Gastroesophageal sphincter (tissue), 4 donors: ENCODE measurements at regions not wholly inside any gene's neighbourhood (a gene's known extent, or its start where the extent isn't known, plus 50 kb on each side); places are given as distances from the start of the nearest gene placed in this dataset.
A peak's percentile ranks its signal among the peaks of the same experiment; 100 is the strongest.

Experiments used
- ATAC-seq: fragments of 150-250 bp; one replicate; pipeline ENCODE4 v1.9.1; 2016; ENCODE audit warnings: mild to moderate bottlenecking, moderate library complexity
- H3K27ac ChIP-seq, 4 donors: fragments of 200-600 bp; sonication (generic) in 3 of 4; 1 replicate in 3 of 4; 2 replicates in 1 of 4; pipeline ENCODE4 v1.5.1; 2016 to 2019
- H3K27me3 ChIP-seq: fragments of 200-600 bp; sonication (generic); one replicate; pipeline ENCODE4 v1.5.1; 2019
- H3K36me3 ChIP-seq, 2 donors: fragments of 200-600 bp; sonication (generic); one replicate each; pipeline ENCODE4 v1.5.1; 2019; ENCODE audit warnings: control low read depth in 1 of 2
- H3K4me1 ChIP-seq, 3 donors: fragments of 200-600 bp; sonication (generic); 1 replicate in 2 of 3; 2 replicates in 1 of 3; pipeline ENCODE4 v1.5.1; 2016 to 2019; ENCODE audit warnings: control low read depth in 2 of 3
- H3K4me3 ChIP-seq, 2 donors: fragments of 200-600 bp; sonication (generic); one replicate each; pipeline ENCODE4 v1.5.1; 2019; ENCODE audit warnings: mild to moderate bottlenecking in 1 of 2, moderate library complexity in 1 of 2
- H3K9me3 ChIP-seq, 3 donors: fragments of 200-600 bp; sonication (generic); one replicate each; pipeline ENCODE4 v1.5.1; 2017 to 2019; ENCODE audit warnings: control low read depth in 2 of 3
- CTCF ChIP-seq, 4 experiments: fragments of 200-600 bp in 2 of 4; fragments of 450-650 bp in 2 of 4; sonication (generic) in 1 of 4; IDR thresholded peaks; one replicate each; pipeline ENCODE4 v1.5.1; 2017 to 2019; ENCODE audit warnings: antibody characterized with exemption in 4 of 4, mild to moderate bottlenecking in 2 of 4, moderate library complexity in 2 of 4
- EP300 ChIP-seq: sonication (generic); formaldehyde crosslinking; IDR thresholded peaks from one replicate; pipeline ENCODE4 v1.6.1; 2017; ENCODE audit warnings: antibody characterized with exemption, mild to moderate bottlenecking
- POLR2A ChIP-seq, 2 donors: fragments of 450-650 bp; IDR thresholded peaks; one replicate each; pipeline ENCODE4 v1.6.1; 2017; ENCODE audit warnings: antibody characterized with exemption in 2 of 2, mild to moderate bottlenecking in 2 of 2, moderate library complexity in 1 of 2
- POLR2AphosphoS5 ChIP-seq: sonication (generic); formaldehyde crosslinking; IDR thresholded peaks from one replicate; pipeline ENCODE4 v1.6.1; 2017; ENCODE audit warnings: antibody characterized with exemption
- WGBS, 2 donors: methylation state at CpG; one replicate each; pipeline ENCODE4 v1.1.5; 2018; ENCODE audit warnings: low coverage in 1 of 2; 5-methylcytosine and 5-hydroxymethylcytosine counted together

- TF ChIP-seq POLR2A (IDR thresholded peaks at IDR 0.05), result no peak
- no peak for TF ChIP-seq CTCF (IDR thresholded peaks at IDR 0.05)
- TF ChIP-seq POLR2AphosphoS5, result no peak
- TF ChIP-seq EP300, result no peak
- Histone ChIP-seq H3K36me3 (no peaks in the 10 kb centered on the region), H3K9me3 (no peaks in the 10 kb centered on the region), H3K4me1 (peaks cover 0 to 58% (median 14%) of the 10 kb centered on the region in 3 donors), H3K27me3 (no peaks in the 10 kb centered on the region), H3K27ac (peak overlapping the region in 3 of 4 donors; percentile 54 to 72 (median 57)), H3K4me3 (no peak overlapping the region)
- ATAC-seq, result no peak
- WGBS, 2 donors, result no CpG with 5 or more reads among the region's 18 CpGs
Observed at GRCh38 chr20:23161244-23161891, 75.2 kb upstream of the CD93 start.

- Histone ChIP-seq H3K9me3 (no peaks in the 10 kb centered on the region), H3K4me3 (no peak overlapping the region), H3K27me3 (no peaks in the 10 kb centered on the region), H3K4me1 (peaks cover 0 to 58% (median 14%) of the 10 kb centered on the region in 3 donors), H3K27ac (peak overlapping the region in 3 of 4 donors; percentile 54 to 72 (median 57)), H3K36me3 (no peaks in the 10 kb centered on the region)
- TF ChIP-seq POLR2A (IDR thresholded peaks at IDR 0.05) (no peak), POLR2AphosphoS5 (no peak), EP300 (no peak), CTCF (IDR thresholded peaks at IDR 0.05) (no peak)
- WGBS, 2 donors, result 0 to 32% methylated on average over 1 to 2 of the region's 6 CpGs
- no peak for ATAC-seq
Observed at GRCh38 chr20:23160536-23161243, 74.6 kb upstream of the CD93 start.

GRCh38 chr20:23159947-23160318, 73.8 kb upstream of the CD93 start:
- H3K27me3 ChIP-seq, result no peaks in the 10 kb centered on the region
- no peak for TF ChIP-seq POLR2A (IDR thresholded peaks at IDR 0.05)
- no peaks in the 10 kb centered on the region for H3K9me3 ChIP-seq
- WGBS, 2 donors, result 43 to 52% methylated on average over 4 of the region's 4 CpGs
- peaks cover 0 to 62% (median 14%) of the 10 kb centered on the region in 3 donors for H3K4me1 ChIP-seq
- no peak overlapping the region for H3K4me3 ChIP-seq
- H3K36me3 ChIP-seq, result no peaks in the 10 kb centered on the region
- peak overlapping the region in 3 of 4 donors; percentile 54 to 72 (median 57) for H3K27ac ChIP-seq
- ATAC-seq, result no peak

- H3K36me3 ChIP-seq, result no peaks in the 10 kb centered on the region
- TF ChIP-seq EP300, result no peak
- TF ChIP-seq CTCF (IDR thresholded peaks at IDR 0.05), result no peak
- no peak for TF ChIP-seq POLR2A (IDR thresholded peaks at IDR 0.05)
- no peak for TF ChIP-seq POLR2AphosphoS5
- H3K4me3 ChIP-seq, result no peak overlapping the region
- peaks cover 0 to 63% (median 14%) of the 10 kb centered on the region in 3 donors for H3K4me1 ChIP-seq
- ATAC-seq, result no peak
- no peaks in the 10 kb centered on the region for H3K27me3 ChIP-seq
- H3K9me3 ChIP-seq, result no peaks in the 10 kb centered on the region
- H3K27ac ChIP-seq, result peak overlapping the region in 3 of 4 donors; percentile 54 to 72 (median 57)
- 86% methylated on average over 1 of the region's 3 CpGs; no CpG with 5 or more reads in 1 of the 2 donors for WGBS, 2 donors
Observed at GRCh38 chr20:23159256-23159946, 73.3 kb upstream of the CD93 start.

- no peaks in the 10 kb centered on the region for H3K27me3 ChIP-seq
- H3K4me1 ChIP-seq, result peaks cover 0 to 60% (median 15%) of the 10 kb centered on the region in 3 donors
- no peaks in the 10 kb centered on the region for H3K36me3 ChIP-seq
- 89 to 90% methylated on average over 2 to 9 of the region's 15 CpGs for WGBS, 2 donors
- no peak overlapping the region for H3K4me3 ChIP-seq
- H3K27ac ChIP-seq, result no peak overlapping the region
- no peaks in the 10 kb centered on the region for H3K9me3 ChIP-seq
- no peak for TF ChIP-seq EP300
- no peak for TF ChIP-seq CTCF (IDR thresholded peaks at IDR 0.05)
- no peak for TF ChIP-seq POLR2AphosphoS5
- no peak for TF ChIP-seq POLR2A (IDR thresholded peaks at IDR 0.05)
- ATAC-seq, result no peak
Observed at GRCh38 chr20:23157734-23158133, 71.6 kb upstream of the CD93 start.
